NCI-H510A (cell line): ENCODE measurements at regions not wholly inside any gene's neighbourhood (a gene's known extent, or its start where the extent isn't known, plus 50 kb on each side); places are given as distances from the start of the nearest gene placed in this dataset.
"Not testable (repeated sequence)": the region's sequence is repeated elsewhere in the genome, so short reads cannot be mapped to it uniquely, and the experiment has no call there.

ENCODE experiments used
- DNase-seq: peaks from one replicate; lab custom pipeline; 2025; lab: John Stamatoyannopoulos, UW

DNA sequence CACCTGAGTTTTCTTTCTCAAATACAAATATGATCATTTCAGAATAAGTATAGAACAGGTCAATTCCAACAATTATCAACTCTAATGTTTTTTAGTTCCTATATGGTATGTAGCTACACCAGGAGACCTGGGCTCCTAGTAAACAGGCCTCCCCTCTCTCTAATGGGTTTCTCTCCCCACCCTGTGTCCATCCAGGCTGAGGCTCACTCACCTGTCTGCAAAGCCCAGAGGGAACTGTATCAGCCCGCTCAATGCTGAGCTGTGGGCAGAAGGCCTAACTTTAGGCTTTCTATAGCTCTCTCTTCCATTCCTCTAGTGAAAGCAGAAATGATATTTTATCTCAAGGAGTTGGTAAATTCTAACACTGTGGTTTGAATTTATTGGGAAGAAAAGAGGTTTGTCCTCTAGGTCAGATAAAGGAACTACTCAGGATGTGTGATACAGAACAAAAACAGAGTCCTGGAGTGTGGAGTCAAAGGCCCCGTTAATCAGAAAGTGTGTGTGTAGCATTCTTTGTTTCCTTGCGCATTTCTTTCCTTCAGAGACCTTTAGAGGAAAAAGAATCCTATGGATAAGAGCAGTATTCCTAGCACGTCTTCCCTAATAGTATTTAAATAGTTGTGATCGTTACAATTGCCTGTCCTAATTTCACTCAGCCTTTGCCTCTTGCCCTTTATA, 408.9 kb downstream of the PYDC2 start:
- DNase-seq, result no peak

DNA sequence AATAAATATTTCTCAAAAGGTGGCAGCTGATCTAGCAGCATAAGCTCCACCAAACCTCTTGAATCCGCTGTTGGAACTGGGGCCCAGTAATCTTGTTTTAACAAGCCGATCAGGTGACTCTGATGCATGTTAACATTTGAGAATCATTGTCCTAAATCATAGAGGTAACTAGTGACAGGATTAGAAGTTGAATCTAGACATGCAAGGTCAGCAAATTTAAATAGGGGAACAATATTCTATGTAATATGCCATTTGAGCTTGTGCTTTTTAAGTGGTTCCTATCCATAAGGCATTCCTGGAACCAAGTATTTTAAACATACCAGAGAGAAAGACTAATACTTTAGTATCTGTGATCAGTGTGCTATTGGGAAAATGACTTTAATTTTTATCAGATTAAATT, 412.8 kb downstream of the PYDC2 start:
- no peak for DNase-seq

DNA sequence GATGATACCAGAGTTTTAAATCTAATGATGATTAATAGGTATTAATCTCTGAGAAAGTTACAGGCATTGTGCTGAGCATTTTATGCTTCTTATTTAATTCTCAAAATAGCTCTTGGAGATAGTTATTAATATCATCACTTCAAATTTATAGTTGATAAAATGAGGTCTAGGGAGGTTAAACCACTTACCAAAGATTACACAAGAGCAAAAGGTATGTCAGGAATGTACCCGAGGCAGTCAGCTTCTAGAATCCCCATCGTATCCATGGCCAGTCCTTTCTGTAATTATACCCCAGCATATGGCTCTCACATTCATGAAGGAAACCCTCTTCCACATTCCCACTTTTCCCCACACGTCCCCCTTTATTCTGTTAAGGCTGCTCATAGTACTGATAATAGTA, 421.3 kb downstream of the PYDC2 start:
- DNase-seq, result no peak

DNA sequence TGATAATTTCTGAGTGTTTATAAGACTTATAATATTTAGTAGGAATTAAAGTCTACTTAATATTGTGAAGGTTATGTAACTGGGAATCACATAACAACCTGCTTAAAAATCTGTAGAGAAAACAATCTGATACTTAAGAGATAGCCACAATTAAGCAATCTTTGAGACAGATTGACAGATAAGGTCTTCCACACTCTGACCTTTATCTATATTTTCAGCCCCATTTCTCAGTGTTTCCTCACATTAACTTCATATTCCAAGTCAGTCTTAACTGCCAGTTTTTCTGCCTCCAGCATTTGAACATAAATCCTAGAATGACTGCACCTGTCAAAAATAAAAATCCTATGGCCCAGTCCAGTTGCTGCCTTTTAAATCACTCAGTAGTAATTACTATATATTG, 423.2 kb downstream of the PYDC2 start:
- DNase-seq, result no peak

DNA sequence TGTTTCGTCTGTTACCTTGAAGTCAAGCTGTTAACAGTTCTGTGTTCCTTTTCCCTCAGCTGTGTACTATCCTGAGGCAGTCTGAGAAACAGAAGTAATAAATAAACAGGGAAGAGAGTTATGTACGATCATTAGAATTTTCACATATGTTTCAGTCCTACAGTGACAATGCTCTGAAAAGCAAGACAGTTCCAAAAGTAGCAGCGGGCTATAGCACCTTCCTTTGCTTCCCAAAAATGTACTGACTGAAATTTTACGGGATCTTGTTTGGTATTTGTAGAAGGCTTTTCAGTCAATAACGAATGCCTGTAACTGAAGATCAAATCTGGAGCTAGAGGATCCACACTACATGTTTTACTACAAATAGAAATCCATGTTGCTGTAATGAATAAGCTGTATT, 428.1 kb downstream of the PYDC2 start:
- no peak for DNase-seq

DNA sequence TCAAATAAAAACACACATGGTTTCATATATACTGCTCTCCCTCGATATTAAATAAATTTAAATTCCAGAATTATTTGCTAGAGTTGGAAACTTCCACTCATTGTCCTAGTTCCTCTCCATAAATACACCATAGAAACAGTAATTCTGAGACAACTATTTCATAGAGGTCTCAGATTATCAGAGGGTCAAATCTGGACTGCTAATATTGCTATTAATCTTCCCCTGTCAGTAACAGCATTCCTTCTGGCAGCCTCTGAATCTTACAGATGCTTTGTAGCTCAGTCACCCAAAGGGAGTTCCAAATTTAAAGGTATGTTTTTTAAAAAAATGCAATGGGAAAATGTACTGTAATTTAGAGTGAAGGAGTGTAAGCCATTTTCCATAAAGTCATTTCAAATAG, 428.8 kb downstream of the PYDC2 start:
- no peak for DNase-seq

DNA sequence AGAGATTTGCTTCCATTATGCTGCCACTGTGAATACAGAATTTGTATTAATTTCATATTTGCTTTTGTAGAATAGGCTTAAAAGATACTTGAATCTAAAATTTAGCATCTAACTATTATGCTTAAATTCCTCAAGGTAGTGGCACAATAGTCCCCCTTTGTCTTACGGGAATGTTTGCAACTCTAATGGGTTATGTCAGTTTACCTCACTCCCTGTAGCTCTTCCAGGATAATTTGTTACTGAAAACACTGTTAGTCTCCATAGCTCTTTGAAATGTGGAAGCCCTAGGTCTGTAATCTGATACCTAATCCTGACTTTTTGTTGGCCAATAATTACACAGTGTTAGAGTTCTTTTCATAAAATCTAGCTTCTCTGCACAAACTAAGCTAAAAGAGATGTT, 433.4 kb downstream of the PYDC2 start:
- no peak for DNase-seq

DNA sequence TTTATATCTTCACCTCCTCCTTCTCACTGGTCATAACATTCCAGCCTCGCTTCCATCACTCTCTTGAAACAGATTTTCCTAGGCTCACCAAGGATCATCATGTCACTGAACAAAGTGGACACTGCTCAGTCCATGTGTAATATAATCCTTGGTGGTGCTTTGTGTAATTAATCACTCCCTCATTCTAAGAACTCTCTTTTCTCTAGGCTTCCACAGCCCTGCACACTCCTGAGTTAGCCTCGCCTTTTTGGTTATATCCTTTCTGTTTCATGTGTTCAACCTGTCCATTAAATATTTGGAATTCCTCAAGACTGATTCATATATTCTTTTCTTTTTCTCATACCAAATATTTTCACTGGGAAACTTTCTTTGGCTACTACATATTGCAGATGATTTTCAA, 440.8 kb downstream of the PYDC2 start:
- no peak for DNase-seq

DNA sequence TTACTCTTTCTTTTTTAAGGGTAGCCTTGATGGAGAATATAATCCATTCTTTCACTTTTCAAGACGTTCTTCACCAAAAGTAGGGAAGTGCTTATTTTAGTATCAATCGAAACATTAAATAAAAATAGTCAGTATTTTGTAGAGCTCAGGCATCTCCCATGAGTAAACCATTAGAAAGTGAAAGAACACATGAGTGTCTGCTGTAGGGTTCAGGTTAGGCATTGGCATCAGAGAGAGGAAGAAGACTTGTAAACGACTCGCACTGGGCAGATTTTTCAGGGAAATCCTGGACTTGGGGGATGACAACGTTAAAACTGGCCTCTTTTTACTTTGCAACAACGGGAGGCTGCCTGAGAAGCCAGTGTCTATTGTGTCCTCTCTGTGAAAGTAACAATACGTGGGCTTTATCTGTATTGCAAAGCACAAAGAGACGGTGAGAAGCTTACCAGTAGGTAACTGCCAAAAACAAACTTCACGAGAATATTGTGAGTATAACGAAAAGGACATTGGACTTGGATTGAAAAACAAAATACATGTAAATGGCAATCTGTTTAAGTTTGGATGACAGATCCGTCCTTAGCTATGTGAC, 451.7 kb downstream of the PYDC2 start:
- DNase-seq, result no peak

DNA sequence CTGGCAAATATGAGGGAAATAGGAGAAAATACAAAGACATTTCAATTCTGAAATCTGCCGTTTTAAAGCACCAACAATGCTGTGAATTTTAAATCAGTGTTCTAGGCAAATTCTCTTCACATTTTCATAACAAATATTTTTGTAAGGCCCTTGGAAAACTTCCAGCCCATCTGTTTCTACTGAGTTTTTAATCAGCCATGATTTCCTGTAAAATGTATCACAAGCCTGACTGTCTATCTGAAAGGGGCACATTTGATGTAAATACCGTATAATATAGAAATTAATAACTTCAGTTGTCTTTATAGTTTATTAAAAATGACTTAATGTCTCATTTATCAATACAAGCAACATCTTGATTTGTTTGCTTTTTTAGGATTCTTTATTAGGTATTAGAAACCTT, 454.7 kb downstream of the PYDC2 start:
- DNase-seq, result no peak

DNA sequence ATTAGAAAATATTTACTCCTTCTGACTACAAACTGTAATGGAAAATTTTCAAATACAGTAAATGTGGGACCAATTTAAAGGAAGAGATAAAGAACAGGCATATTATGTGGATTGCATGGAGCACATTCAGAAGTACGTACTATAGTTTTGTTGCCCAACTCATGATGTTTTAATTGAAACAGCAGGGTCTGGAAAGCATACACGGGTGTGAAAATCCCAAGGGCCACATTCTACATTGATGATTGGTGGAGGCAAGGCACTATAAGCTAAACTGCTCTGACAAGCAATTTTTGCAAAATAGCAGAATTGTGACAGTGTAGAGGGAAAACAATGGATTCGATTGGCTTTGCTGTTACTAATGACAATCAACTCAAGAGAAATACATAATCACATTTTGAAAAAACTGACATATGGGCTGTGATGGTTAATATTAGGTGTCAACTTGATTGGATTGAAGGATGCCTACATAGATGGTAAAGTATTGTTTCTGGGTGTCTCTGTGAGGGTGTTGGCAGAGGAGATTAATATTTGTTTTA, 458.6 kb downstream of the PYDC2 start:
- DNase-seq, result no peak

DNA sequence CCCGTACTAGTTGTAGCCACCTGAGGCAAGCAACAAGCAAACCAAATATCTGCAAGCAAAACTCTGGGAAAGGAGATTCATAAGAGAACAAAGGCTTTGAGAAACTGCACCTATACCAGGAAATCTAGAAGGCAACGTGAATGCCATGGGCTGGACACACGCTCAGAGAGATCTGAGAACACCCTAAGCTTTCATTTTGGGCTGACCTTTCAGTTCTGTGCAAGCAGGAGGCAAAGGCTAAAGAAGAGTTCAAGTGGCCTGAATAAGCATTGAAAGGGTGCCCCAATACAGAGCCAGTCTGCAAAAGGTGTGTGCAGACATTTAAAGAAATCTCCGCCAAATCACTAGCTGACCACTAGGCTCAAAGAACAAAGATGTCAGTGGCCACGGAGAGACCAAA, 461.6 kb downstream of the PYDC2 start:
- no peak for DNase-seq

DNA sequence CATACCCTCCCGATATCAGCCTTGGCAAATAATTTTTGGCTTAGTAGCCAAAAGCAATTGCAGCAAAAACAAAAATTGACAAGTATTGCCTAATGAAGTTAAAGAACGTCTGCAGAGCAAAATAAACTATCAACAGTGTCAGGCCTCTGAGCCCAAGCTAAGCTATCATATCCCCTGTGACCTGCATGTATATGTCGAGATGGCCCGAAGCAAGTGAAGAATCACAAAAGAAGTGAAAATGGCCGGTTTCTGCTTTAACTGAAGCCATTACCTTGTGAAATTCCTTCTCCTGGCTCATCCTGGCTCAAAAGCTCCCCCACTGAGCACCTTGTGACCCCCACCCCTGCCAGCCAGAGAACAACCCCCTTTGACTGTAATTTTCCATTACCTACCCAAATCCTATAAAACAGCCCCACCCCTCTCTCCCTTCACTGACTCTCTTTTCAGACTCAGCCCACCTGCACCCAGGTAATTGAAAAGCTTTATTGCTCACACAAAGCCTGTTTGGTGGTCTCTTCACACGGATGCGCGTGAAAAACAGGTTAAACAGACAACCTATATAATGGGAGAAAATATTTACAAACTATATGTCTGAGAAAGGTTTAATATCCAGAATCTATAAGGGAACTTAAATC, 466.3 kb downstream of the PYDC2 start:
- not testable (repeated sequence) for DNase-seq

DNA sequence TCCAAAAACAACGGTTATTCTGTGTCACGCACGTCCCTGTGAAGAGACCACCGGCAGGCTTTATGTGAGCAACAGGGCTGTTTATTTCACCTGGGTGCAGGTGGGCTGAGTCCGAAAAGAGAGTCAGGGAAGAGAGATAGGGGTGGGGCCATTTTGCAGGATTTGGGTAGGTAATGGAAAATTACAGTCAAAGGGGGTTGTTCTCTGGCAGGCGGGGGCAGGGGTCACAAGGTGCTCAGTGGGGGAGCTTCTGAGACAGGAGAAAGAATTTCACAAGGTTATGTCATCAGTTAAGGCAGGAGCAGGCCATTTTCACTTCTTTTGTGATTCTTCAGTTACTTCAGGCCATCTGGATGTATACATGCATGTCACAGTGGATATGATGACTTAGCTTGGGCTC, 467.0 kb downstream of the PYDC2 start:
- DNase-seq, result not testable (repeated sequence)

DNA sequence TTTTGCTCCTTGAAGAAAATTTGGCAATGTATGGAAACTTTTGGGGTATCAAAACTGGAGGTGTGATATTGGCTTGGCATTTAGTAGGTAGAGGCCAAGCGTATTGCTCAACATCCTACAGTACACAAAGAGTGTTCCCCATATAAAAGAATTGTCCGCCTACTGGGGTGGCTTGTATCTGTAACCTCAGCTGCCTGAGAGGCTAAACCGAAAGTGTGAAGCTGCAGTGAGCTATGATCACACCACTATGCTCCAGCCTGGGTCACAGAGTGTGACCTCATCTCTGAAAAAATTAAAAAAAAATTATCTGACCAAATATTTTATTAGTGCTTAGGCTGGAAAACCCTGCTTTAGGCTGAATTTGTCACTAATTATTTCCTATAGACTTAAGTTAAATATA, 483.9 kb downstream of the PYDC2 start:
- DNase-seq, result no peak

DNA sequence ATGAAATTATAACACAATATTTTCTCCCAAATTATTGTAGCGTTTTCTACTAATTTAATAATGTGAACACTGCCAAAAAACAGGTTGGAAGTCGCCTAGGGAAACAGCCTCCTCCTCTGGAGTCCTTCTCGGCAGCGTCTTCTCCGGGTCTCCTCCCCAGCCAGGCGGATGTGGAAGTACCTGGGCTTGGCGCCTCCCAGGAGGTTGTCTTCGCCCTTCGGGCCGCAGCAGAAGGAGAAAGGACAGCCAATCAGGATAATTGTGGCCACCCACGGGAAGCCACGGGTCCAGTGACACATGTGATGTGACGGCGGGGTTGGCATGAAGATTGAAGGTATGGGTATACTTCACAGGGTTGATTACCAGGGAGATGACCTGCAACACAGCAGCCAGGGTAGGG, 491.2 kb downstream of the PYDC2 start:
- no peak for DNase-seq

DNA sequence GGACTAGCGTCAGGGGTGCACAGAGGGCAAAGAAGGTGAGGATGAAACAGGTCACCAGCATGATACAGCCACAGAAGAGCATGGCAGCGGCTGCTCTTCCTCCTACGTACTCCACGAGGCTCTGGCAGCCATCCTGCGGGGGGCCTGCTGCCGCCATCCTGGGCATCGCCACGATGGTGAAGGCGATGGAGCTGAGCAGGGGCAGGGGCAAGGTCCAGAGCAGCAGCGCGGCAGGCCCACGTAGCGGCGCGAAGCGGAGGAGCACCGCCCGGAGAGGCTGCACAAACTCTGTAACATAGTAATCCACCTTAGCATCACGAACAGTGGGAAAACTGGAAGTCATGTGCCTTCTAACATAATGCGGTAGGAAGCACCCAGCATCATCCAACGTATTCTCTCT, 491.6 kb downstream of the PYDC2 start:
- no peak for DNase-seq

DNA sequence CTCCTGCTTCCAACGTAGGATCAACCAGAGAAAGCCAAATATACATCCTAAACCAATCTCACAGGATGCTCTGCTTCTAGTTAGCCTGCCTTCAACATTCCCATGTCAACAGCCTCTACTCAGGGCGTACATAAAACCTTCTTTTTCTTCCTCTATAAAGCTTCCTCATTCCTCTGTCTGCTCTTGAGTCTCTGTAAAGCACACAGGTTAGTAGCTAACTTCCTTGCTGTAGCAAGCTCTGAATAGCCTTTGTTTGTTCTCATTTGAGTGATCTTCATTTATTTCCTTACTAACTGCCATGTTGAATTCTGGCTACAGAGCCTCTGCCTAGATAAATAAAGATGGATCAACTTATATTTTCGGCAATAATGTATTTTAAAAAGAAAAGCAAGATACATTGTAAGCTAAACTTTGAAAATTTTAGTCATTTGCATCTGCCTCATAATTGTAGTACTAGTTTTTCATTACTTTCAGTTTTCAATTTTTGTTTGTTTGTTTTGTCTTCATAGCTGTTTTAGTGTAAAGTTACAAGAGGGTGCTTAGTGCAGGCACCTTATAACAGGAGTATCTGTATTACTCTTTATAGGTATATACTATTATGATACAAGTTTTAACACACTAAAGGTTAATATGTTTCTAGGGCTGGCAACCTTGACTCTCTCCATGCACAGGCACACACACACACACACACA, 498.2 kb downstream of the PYDC2 start:
- no peak for DNase-seq

DNA sequence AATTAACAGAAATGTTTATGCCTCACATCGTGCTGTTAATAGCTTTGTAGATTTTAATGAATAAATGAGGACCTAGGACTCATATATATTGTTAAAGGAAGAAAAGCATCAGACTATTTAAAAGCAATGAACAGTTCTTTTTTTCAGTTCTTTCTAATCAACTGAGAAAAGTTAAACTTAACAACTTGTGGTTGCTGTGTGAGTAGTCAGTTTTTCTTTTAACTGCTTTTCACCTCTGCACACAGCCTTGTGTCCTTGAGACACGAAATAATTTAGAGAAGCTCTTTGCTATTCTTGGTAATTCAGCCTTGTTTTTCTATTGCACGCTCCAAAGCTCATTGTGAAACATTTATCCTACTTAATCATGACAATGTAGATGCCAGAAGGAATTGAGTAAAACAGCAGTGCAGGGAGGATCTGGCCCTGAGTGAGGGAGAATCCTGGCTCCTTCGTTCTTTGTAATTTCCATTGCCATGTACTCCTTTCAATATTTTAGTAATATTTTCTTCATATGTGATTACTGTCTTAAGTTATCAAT, 499.0 kb downstream of the PYDC2 start:
- DNase-seq, result no peak

DNA sequence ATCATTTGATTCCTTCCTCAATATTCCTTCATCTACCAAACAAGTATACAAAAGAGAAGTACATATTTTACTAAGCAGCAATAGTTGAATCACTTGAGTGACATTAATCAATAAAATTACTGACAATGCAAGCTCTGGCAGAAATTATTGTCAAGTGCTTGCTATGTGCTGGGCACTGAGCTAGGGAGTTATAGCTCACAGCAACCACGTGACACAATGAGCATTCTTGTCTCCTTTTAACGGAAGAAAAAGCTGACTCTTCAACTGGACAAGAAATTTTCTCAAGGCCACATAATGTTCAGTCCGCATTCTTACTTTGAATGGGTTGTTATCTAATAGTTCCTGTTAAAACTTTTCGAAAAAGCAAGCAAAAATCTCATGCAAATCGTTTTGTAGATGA, 500.1 kb downstream of the PYDC2 start:
- DNase-seq, result no peak

DNA sequence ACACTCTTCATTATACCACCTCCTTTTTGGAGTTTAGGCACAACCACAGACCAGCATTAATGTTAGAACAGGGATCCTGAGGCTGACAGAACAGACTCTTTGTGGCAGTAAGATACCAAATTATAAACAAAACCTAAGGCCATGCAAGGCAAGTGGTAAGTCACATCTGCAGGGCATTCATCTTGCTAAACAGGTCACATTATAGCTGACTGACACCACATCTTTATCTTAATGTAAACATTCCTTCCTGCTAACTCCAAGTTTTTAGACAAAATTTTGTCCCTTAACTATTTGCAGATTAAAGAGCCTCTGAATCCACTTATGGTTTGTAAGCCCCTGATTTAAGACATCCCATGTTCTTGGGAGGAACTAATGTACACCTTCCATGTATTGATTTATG, 500.6 kb downstream of the PYDC2 start:
- no peak for DNase-seq

DNA sequence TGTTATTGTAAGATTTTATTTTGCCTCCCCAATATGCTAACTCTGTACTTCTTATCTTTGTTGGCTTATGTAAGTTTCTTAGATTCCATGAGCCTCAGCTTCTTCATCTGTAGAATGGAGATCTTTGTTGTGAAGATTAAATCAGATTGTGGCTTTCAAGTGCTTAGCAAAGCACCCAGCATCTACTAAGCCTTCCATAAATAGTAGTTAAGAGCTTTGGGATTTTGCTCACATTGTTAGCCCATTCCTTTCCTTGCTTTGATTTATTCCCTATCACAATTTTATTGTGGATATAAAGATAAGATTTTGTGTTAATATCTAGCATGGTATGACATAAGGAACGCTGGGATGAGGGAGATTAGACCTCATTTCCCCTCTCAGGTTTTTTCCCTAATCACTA, 501.4 kb downstream of the PYDC2 start:
- no peak for DNase-seq

DNA sequence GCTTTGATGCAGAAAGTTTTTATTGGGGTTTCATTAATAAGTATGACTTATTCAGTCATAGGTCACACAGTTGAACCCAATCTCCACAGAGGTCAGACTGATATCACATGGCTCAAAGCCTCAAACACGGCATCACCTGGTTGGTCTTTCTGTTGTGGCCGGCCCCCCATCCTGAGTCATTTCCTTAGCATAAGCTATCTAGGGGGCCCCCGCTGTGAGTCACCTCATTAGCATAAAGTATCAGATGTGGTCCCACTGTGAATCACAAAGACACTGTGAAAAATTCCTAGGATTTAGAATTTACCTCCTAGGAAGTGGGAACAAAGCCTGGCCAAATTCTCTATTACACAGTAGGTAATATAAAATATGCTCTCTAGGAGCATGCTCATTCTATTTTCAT, 502.2 kb downstream of the PYDC2 start:
- no peak for DNase-seq
